Spinal cord (tissue), 9 donors: ENCODE measurements at regions not wholly inside any gene's neighbourhood (a gene's known extent, or its start where the extent isn't known, plus 50 kb on each side); places are given as distances from the start of the nearest gene placed in this dataset.
"Not testable (repeated sequence)": the region's sequence is repeated elsewhere in the genome, so short reads cannot be mapped to it uniquely, and the experiment has no call there.

Experiments
- DNase-seq, 6 donors: peaks; one replicate each; pipeline versions ENCODE4 v3.0.0 to v3.0.0-alpha.2; 2013 to 2015; ENCODE audit warnings: low spot score in 6 of 6, low read depth in 4 of 6
- H3K27ac ChIP-seq: one replicate; pipeline ENCODE4 v1.5.1; 2013; ENCODE audit warnings: low read depth, low read length, control low read depth
- H3K27me3 ChIP-seq: one replicate; pipeline ENCODE4 v1.6.1; 2013; ENCODE audit warnings: low read length; ENCODE audit not compliant: control insufficient read depth, insufficient read depth
- H3K36me3 ChIP-seq: one replicate; pipeline ENCODE4 v1.6.1; 2013; ENCODE audit warnings: low read length; ENCODE audit not compliant: control insufficient read depth, insufficient read depth
- H3K4me1 ChIP-seq: one replicate; pipeline ENCODE4 v1.6.1; 2013; ENCODE audit warnings: low read length; ENCODE audit not compliant: control insufficient read depth, insufficient read depth
- H3K4me3 ChIP-seq: one replicate; pipeline ENCODE4 v1.5.1; 2013; ENCODE audit warnings: low read depth, low read length, control low read depth
- H3K9me3 ChIP-seq: one replicate; pipeline ENCODE4 v1.6.1; 2013; ENCODE audit warnings: low read length; ENCODE audit not compliant: control insufficient read depth, insufficient read depth
- WGBS: methylation state at CpG from one replicate; pipeline ENCODE4 v1.1.5; 2013; ENCODE audit warnings: missing lambda C conversion rate; ENCODE audit not compliant: insufficient coverage; 5-methylcytosine and 5-hydroxymethylcytosine counted together
- donor health status: healthy.

- DNase-seq, result no peak
- no peak overlapping the region for H3K27ac ChIP-seq
- no peaks in the 10 kb centered on the region for H3K4me1 ChIP-seq
- H3K4me3 ChIP-seq, result no peak overlapping the region
- 82% methylated on average over 2 of the region's 4 CpGs for WGBS
- H3K9me3 ChIP-seq, result no peaks in the 10 kb centered on the region
- H3K36me3 ChIP-seq, result no peaks in the 10 kb centered on the region
- H3K27me3 ChIP-seq, result no peaks in the 10 kb centered on the region
These were observed 69.4 kb upstream of the GSC start for GRCh38 chr14:94839348-94839747.

GRCh38 chr14:94836849-94837248 is 66.9 kb upstream of the GSC start:
- no peak overlapping the region for H3K4me3 ChIP-seq
- no peaks in the 10 kb centered on the region for H3K27me3 ChIP-seq
- no peaks in the 10 kb centered on the region for H3K36me3 ChIP-seq
- no peak overlapping the region for H3K27ac ChIP-seq
- DNase-seq, result no peak
- no CpG with 5 or more reads among the region's 2 CpGs for WGBS
- no peaks in the 10 kb centered on the region for H3K9me3 ChIP-seq
- no peaks in the 10 kb centered on the region for H3K4me1 ChIP-seq

GRCh38 chr14:94833633-94834032 is 63.7 kb upstream of the GSC start:
- H3K4me1 ChIP-seq, result no peaks in the 10 kb centered on the region
- H3K27ac ChIP-seq, result no peak overlapping the region
- no peak overlapping the region for H3K4me3 ChIP-seq
- H3K36me3 ChIP-seq, result no peaks in the 10 kb centered on the region
- H3K9me3 ChIP-seq, result no peaks in the 10 kb centered on the region
- peak in 1 of 6 donors; percentile 51 for DNase-seq
- 13% methylated on average over 4 of the region's 5 CpGs for WGBS
- H3K27me3 ChIP-seq, result no peaks in the 10 kb centered on the region

DNA sequence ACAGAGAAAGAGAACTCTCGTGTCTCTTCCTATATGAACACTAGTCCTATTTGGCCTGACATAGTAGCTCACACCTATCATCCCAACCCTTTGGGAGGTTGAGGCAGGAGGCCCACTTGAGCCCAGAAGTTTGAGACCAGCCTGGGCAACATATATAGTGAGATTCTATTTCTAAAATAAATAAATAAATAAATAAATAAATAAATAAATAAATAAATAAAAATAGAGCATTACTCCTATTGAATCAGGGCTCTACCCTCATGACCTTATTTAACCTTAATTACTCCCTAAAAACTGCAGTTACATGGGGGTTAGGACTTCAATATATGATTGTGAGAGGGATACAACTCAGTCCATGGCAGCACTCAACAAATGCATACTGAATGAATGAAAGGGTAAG is 61.2 kb upstream of the GSC start:
- Histone ChIP-seq H3K27me3 (no peaks in the 10 kb centered on the region), H3K27ac (no peak overlapping the region), H3K4me1 (no peaks in the 10 kb centered on the region), H3K4me3 (no peak overlapping the region), H3K9me3 (no peaks in the 10 kb centered on the region), H3K36me3 (no peaks in the 10 kb centered on the region)
- DNase-seq, result no peak
- 40% methylated on average over 1 of the region's 1 CpG for WGBS

GRCh38 chr14:94827711-94828447 is 58.0 kb upstream of the GSC start:
- WGBS, result 75% methylated on average over 3 of the region's 7 CpGs
- Histone ChIP-seq H3K36me3 (no peaks in the 10 kb centered on the region), H3K4me1 (no peaks in the 10 kb centered on the region), H3K27me3 (no peaks in the 10 kb centered on the region), H3K27ac (no peak overlapping the region), H3K4me3 (no peak overlapping the region), H3K9me3 (peaks cover 1% of the 10 kb centered on the region)
- peak in 2 of 6 donors; percentile 44 to 72 for DNase-seq

DNA sequence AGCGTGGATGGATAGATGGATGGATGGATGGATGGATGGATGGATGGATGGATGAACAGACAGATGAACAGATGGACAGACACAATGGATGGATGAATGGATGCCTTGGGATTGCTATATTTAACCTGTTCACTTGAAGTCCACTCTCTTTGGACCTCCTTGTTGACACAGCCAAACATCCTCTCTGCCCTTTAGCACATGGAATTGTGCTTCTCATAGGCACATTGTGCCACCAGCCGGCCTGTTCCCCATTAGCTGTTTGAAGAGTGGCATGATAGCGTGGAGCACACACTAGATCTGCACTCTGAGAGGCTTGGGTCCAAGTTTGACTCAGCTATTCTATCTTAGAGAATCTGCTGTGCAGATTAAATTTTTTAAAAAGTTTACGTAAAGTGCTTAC is 56.9 kb upstream of the GSC start:
- no peaks in the 10 kb centered on the region for H3K27me3 ChIP-seq
- H3K9me3 ChIP-seq, result peaks cover 1% of the 10 kb centered on the region
- H3K36me3 ChIP-seq, result no peaks in the 10 kb centered on the region
- H3K4me3 ChIP-seq, result no peak overlapping the region
- H3K4me1 ChIP-seq, result no peaks in the 10 kb centered on the region
- WGBS, result 100% methylated on average over 2 of the region's 4 CpGs
- no peak for DNase-seq
- no peak overlapping the region for H3K27ac ChIP-seq

DNA sequence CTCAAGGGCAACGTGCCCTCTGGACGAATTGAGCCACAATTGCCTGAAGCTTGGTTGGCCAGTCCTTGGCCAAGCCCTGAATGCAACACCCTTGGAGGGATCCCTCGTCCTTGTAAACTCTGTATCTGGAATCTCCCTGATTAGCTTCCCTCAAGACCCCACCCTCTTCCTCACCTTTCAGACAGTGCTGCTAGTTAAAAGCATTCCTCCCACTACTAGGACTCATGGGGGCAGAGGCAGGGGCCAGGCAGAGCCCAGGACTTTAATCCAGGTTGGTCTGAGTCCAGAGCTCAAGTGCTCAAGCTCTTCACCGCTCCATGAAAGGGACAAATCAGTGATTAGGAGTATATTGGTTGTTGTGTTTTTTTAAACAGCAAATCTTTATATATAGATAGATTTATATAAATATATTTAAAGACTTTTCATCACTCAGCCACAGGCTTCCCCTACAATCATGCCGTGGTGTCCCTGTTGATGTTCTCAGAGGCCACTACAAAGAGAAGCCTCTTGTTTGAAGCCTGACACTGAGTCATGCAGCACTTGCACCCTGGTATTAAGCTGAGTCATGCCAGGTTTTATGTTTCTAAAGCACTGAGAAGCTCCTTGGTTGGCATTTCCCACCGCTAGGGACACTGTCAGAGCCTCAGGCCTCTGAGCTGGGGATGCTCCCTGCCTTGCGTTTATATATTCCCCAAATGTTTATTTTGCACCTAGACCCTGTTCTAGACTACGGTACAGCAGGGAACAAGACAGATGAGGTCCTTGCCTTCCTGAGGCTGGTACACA is 53.8 kb upstream of the GSC start:
- WGBS, result 77% methylated on average over 6 of the region's 8 CpGs
- Histone ChIP-seq H3K27me3 (no peaks in the 10 kb centered on the region), H3K36me3 (no peaks in the 10 kb centered on the region), H3K4me1 (no peaks in the 10 kb centered on the region), H3K4me3 (no peak overlapping the region), H3K9me3 (peaks cover 1% of the 10 kb centered on the region), H3K27ac (no peak overlapping the region)
- DNase-seq, result no peak

- peaks cover 3% of the 10 kb centered on the region for H3K9me3 ChIP-seq
- no peak for DNase-seq
- H3K36me3 ChIP-seq, result no peaks in the 10 kb centered on the region
- 96% methylated on average over 4 of the region's 4 CpGs for WGBS
- no peak overlapping the region for H3K27ac ChIP-seq
- no peaks in the 10 kb centered on the region for H3K4me1 ChIP-seq
- no peaks in the 10 kb centered on the region for H3K27me3 ChIP-seq
- H3K4me3 ChIP-seq, result no peak overlapping the region
These were observed 51.8 kb upstream of the GSC start for GRCh38 chr14:94821705-94822104.

GRCh38 chr14:94820932-94821331 is 51.0 kb upstream of the GSC start:
- H3K27me3 ChIP-seq, H3K9me3 ChIP-seq, H3K36me3 ChIP-seq, H3K4me1 ChIP-seq, H3K4me3 ChIP-seq, H3K27ac ChIP-seq, DNase-seq: not testable (repeated sequence)
- WGBS, result no CpG with 5 or more reads among the region's 1 CpG
